GM12875 (cell line): ENCODE measurements at regions not wholly inside any gene's neighbourhood (a gene's known extent, or its start where the extent isn't known, plus 50 kb on each side); places are given as distances from the start of the nearest gene placed in this dataset.

ENCODE experiments used
- H3K4me3 ChIP-seq: one replicate; pipeline ENCODE4 v1.5.1; 2011; ENCODE audit warnings: low read depth, low read length, control low read depth
- TF ChIP-seq, protein P1 (sequence below): IDR thresholded peaks from 2 replicates; pipeline ENCODE4 v1.5.1; 2011; ENCODE audit warnings: low read depth, mild to moderate bottlenecking, control low read depth, inconsistent platforms, low read length, moderate library complexity, borderline replicate concordance; ENCODE audit not compliant: insufficient read depth

DNA sequence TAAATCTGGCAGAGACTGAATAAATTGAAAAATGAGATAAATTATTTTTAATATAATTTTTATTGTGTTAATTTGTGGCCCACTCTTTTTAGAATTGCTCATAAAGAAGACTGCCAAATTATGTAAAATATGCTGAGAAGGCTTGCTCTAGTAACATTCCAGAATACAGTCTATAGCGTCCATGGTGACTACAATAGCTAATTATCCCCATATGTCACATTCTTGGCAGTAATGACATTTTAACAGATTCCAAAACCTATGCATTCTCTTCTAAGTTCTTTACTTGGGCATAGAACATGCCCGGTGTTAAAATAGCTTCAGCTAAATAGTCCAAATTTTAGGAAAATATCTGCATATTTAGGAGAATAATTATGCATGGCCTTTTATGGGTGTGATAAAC lies 697.0 kb upstream of the SEMA6A start:
- no peak overlapping the region for H3K4me3 ChIP-seq
- TF ChIP-seq, protein P1, sequence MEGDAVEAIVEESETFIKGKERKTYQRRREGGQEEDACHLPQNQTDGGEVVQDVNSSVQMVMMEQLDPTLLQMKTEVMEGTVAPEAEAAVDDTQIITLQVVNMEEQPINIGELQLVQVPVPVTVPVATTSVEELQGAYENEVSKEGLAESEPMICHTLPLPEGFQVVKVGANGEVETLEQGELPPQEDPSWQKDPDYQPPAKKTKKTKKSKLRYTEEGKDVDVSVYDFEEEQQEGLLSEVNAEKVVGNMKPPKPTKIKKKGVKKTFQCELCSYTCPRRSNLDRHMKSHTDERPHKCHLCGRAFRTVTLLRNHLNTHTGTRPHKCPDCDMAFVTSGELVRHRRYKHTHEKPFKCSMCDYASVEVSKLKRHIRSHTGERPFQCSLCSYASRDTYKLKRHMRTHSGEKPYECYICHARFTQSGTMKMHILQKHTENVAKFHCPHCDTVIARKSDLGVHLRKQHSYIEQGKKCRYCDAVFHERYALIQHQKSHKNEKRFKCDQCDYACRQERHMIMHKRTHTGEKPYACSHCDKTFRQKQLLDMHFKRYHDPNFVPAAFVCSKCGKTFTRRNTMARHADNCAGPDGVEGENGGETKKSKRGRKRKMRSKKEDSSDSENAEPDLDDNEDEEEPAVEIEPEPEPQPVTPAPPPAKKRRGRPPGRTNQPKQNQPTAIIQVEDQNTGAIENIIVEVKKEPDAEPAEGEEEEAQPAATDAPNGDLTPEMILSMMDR, result no peak

DNA sequence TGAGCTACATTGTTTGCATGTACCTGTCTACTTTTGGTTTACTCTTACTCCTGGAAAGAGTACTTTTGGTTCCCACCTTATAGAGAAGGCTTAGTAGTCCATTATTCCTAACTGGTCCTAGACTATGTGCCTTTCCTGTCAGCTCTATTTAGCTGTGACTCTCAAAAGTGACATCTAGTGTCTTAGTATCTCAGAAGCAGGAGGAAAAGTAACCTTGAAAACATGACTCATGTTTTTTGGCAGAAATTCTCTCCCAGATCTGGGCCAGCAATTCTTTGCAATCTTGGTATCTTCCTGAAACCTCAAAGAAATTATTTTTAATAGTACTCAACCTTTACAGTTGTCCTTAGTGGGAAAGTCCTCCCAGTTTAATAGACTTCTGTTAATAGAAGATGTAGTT lies 691.7 kb upstream of the SEMA6A start:
- no peak overlapping the region for H3K4me3 ChIP-seq
- TF ChIP-seq, protein P1, result no peak

- no peak overlapping the region for H3K4me3 ChIP-seq
- TF ChIP-seq, protein P1, result no peak
Observed at GRCh38 chr5:117263231-117263630, 688.6 kb upstream of the SEMA6A start.

- TF ChIP-seq, protein P1, result no peak
Observed at GRCh38 chr5:117262572-117263131, 688.0 kb upstream of the SEMA6A start.

DNA sequence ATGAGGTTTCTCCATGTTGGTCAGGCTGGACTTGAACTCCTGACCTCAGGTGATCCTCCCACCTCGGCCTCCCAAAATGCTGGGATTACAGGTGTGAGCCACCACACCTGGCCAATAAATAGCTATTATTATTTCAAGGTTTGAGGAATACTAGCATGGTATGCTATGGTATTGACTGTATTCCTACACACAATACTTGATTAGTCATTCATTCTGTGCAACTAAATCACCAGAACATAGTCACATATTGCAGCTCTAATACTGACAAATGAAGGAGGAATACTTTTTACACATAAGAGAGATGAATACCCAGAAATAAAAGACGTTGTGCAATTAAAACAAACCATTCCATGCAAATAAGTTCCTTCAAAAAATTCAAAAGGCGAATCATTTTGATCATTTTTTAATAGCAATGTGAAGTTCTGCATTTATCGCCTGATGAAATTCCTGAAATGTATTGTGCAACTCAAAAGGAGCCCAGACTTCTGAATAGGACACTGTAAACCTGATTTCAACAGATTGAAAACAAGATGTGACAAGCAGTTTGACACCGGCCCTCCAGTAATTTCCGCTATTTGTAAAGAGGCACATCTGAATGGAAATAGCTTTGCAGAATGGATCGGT lies 687.4 kb upstream of the SEMA6A start:
- no peak overlapping the region for H3K4me3 ChIP-seq
- TF ChIP-seq, protein P1, result no peak

More at GRCh38 chr5:117262572-117263131, 688.0 kb upstream of the SEMA6A start:
- H3K4me3 ChIP-seq, result no peak overlapping the region

DNA sequence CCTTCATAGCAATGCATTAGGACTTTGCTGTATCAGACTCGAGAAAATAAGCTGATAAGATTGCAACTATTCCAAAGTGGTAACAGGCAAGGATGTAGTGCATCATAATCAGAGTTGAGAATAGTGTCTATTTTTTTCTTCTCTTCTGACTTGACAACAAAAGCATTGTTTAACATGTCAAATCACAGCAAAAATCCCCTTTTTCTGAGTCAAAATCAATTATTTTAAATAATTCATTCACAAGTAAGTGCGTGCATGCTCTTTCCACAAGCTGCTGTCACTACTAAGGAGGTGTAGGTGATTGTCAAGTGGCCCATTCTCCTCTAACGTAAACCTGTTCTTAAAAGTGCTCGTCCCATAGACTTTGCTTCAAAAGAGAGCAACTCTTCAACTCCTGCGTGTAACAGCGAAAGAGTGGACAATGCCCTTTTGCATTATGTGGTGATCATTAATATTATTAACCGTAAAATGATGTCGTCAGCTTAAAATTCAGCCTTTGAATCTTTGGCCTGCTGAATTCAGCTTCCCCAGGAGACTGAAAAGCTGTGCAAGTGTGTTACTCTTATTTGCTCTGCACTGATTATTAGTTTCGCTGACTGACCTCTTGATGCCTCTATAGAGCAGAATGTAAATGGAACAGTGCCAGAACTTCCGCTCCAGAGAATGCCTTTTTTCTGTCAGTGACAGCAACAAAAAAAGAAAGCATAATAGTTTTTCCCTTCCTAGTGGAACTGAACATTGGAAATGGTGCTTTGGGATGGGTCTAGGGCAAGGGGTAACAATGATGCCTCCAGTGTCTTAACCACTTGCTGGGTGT lies 680.8 kb upstream of the SEMA6A start:
- H3K4me3 ChIP-seq, result no peak overlapping the region
- TF ChIP-seq, protein P1, result no peak
